CD1c-positive myeloid dendritic cell (primary cell): ENCODE measurements at regions not wholly inside any gene's neighbourhood (a gene's known extent, or its start where the extent isn't known, plus 50 kb on each side); places are given as distances from the start of the nearest gene placed in this dataset.
"Not testable (repeated sequence)": the region's sequence is repeated elsewhere in the genome, so short reads cannot be mapped to it uniquely, and the experiment has no call there.

Source experiments
- DNase-seq: peaks from one replicate; pipeline ENCODE4 v3.0.0-alpha.2; 2016; ENCODE audit errors: extremely low spot score

GRCh38 chr2:87409601-87410000 is 338.3 kb upstream of the PLGLB2 start:
- DNase-seq = not testable (repeated sequence)

- not testable (repeated sequence) for DNase-seq
Measured at GRCh38 chr2:87410371-87410770, 337.5 kb upstream of the PLGLB2 start.

GRCh38 chr2:87412036-87412820 is 335.7 kb upstream of the PLGLB2 start:
- DNase-seq = not testable (repeated sequence)

- DNase-seq = not testable (repeated sequence)
Measured at GRCh38 chr2:87414331-87414730, 333.6 kb upstream of the PLGLB2 start.

- DNase-seq = not testable (repeated sequence)
Measured at GRCh38 chr2:87414795-87415570, 332.9 kb upstream of the PLGLB2 start.

GRCh38 chr2:87415586-87416265 is 332.2 kb upstream of the PLGLB2 start:
- DNase-seq = not testable (repeated sequence)

- not testable (repeated sequence) for DNase-seq
Measured at GRCh38 chr2:87416266-87416592, 331.7 kb upstream of the PLGLB2 start.

GRCh38 chr2:87417147-87417546 is 330.7 kb upstream of the PLGLB2 start:
- DNase-seq = not testable (repeated sequence)

GRCh38 chr2:87417742-87418567 is 329.9 kb upstream of the PLGLB2 start:
- DNase-seq = not testable (repeated sequence)

- DNase-seq = not testable (repeated sequence)
Measured at GRCh38 chr2:87418823-87419822, 328.8 kb upstream of the PLGLB2 start.

- not testable (repeated sequence) for DNase-seq
Measured at GRCh38 chr2:87419980-87420379, 327.9 kb upstream of the PLGLB2 start.

GRCh38 chr2:87420954-87421353 is 326.9 kb upstream of the PLGLB2 start:
- DNase-seq = not testable (repeated sequence)

GRCh38 chr2:87423796-87424762 is 323.8 kb upstream of the PLGLB2 start:
- DNase-seq = not testable (repeated sequence)

GRCh38 chr2:87424763-87425154 is 323.1 kb upstream of the PLGLB2 start:
- DNase-seq = not testable (repeated sequence)

GRCh38 chr2:87425191-87425590 is 322.7 kb upstream of the PLGLB2 start:
- DNase-seq = not testable (repeated sequence)

- DNase-seq = not testable (repeated sequence)
Measured at GRCh38 chr2:87425717-87426116, 322.2 kb upstream of the PLGLB2 start.

- DNase-seq = not testable (repeated sequence)
Measured at GRCh38 chr2:87428452-87429130, 319.3 kb upstream of the PLGLB2 start.

GRCh38 chr2:87429206-87429930 is 318.5 kb upstream of the PLGLB2 start:
- DNase-seq = not testable (repeated sequence)
